ENCODE measurements at regions not wholly inside any gene's neighbourhood (a gene's known extent, or its start where the extent isn't known, plus 50 kb on each side); places are given as distances from the start of the nearest gene placed in this dataset.

- DNase-seq (ENCODE audit: insufficient read length, low spot score) (no peak), FAIRE-seq (no peak)
- no peak for TF ChIP-seq POLR2A (IDR thresholded peaks at IDR 0.05; ENCODE audit: low read depth, low read length)
Measured at GRCh38 chr6:105628156-105628860, 225.4 kb upstream of the PREP start.

- no peak for TF ChIP-seq POLR2A (IDR thresholded peaks at IDR 0.05; ENCODE audit: low read depth, low read length)
- FAIRE-seq: no peak
Measured at GRCh38 chr6:105626295-105627158, 223.6 kb upstream of the PREP start.

GRCh38 chr6:105624021-105624420 lies 221.1 kb upstream of the PREP start:
- no peak for TF ChIP-seq POLR2A (IDR thresholded peaks at IDR 0.05; ENCODE audit: low read depth, low read length)
- FAIRE-seq: no peak
- DNase-seq (ENCODE audit: insufficient read length, low spot score): no peak

More at GRCh38 chr6:105626295-105627158, 223.6 kb upstream of the PREP start:
- DNase-seq (ENCODE audit: insufficient read length, low spot score): no peak

- no peak for TF ChIP-seq POLR2A (IDR thresholded peaks at IDR 0.05; ENCODE audit: low read depth, low read length)
- no peak for DNase-seq (ENCODE audit: insufficient read length, low spot score)
- no peak for FAIRE-seq
Measured at GRCh38 chr6:105622226-105622625, 219.3 kb upstream of the PREP start.

- FAIRE-seq: no peak
- no peak for DNase-seq (ENCODE audit: insufficient read length, low spot score)
- no peak for TF ChIP-seq POLR2A (IDR thresholded peaks at IDR 0.05; ENCODE audit: low read depth, low read length)
Measured at GRCh38 chr6:105621564-105622175, 218.8 kb upstream of the PREP start.

- no peak for DNase-seq (ENCODE audit: insufficient read length, low spot score)
- FAIRE-seq: no peak
- TF ChIP-seq POLR2A (IDR thresholded peaks at IDR 0.05; ENCODE audit: low read depth, low read length): no peak
Measured at GRCh38 chr6:105620878-105621277, 218.0 kb upstream of the PREP start.

- TF ChIP-seq POLR2A (IDR thresholded peaks at IDR 0.05; ENCODE audit: low read depth, low read length): no peak
- no peak for DNase-seq (ENCODE audit: insufficient read length, low spot score)
- FAIRE-seq: no peak
Measured at GRCh38 chr6:105619971-105620741, 217.3 kb upstream of the PREP start.

- no peak for DNase-seq (ENCODE audit: insufficient read length, low spot score)
- TF ChIP-seq POLR2A (IDR thresholded peaks at IDR 0.05; ENCODE audit: low read depth, low read length): no peak
- no peak for FAIRE-seq
Measured at GRCh38 chr6:105618247-105618646, 215.4 kb upstream of the PREP start.

GRCh38 chr6:105616521-105616920 lies 213.6 kb upstream of the PREP start:
- FAIRE-seq: no peak

GRCh38 chr6:105611606-105612005 lies 208.7 kb upstream of the PREP start:
- FAIRE-seq (no peak), DNase-seq (ENCODE audit: insufficient read length, low spot score) (no peak)

More at GRCh38 chr6:105616521-105616920, 213.6 kb upstream of the PREP start:
- DNase-seq (ENCODE audit: insufficient read length, low spot score): no peak
- no peak for TF ChIP-seq POLR2A (IDR thresholded peaks at IDR 0.05; ENCODE audit: low read depth, low read length)

GRCh38 chr6:105609375-105609991 lies 206.6 kb upstream of the PREP start:
- no peak for TF ChIP-seq POLR2A (IDR thresholded peaks at IDR 0.05; ENCODE audit: low read depth, low read length)
- FAIRE-seq: no peak
- no peak for DNase-seq (ENCODE audit: insufficient read length, low spot score)

More at GRCh38 chr6:105611606-105612005, 208.7 kb upstream of the PREP start:
- TF ChIP-seq POLR2A (IDR thresholded peaks at IDR 0.05; ENCODE audit: low read depth, low read length): no peak

- no peak for TF ChIP-seq POLR2A (IDR thresholded peaks at IDR 0.05; ENCODE audit: low read depth, low read length)
- FAIRE-seq: no peak
- DNase-seq (ENCODE audit: insufficient read length, low spot score): no peak
Measured at GRCh38 chr6:105608711-105609374, 206.0 kb upstream of the PREP start.
